ENCODE measurements at regions not wholly inside any gene's neighbourhood (a gene's known extent, or its start where the extent isn't known, plus 50 kb on each side); places are given as distances from the start of the nearest gene placed in this dataset.

DNA sequence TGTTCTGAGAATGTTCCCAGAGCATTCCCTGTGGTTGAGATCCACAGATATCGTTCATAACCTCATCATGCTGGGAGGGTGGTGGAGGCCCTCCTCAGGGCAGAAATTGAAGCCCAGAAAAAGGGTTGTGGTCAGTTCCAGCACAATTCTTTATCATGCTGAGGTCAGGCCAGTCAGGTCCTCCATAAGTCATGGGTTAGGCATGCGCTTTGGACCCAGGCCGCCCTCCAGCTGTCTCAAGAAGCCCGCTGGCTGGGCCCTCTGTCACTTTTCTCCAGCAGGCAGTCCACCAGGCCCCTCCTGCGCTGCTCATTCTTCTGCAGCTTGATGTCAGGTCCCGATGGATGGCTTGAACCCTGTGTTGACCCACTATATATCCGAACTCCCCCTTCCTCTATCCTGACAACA, 151.1 kb upstream of the NT5C1B start (continued):
- TF ChIP-seq TBL1XR1 (IDR thresholded peaks at IDR 0.05; ENCODE audit: low read length in 2 of 2) (no peak), ZNF695 (CRISPR knock-in tag; IDR thresholded peaks at IDR 0.05) (no peak), ZBTB7A (IDR thresholded peaks at IDR 0.05; ENCODE audit: borderline replicate concordance, control insufficient read depth, low read depth, low read length) (no peak), ILK (tag; IDR thresholded peaks at IDR 0.05; ENCODE audit: borderline replicate concordance, low read depth) (no peak), FOXA3 (CRISPR knock-in tag; conservative IDR thresholded peaks at IDR 0.05 in 1 of 2, IDR thresholded peaks at IDR 0.05 in 1 of 2) (no peak)

DNA sequence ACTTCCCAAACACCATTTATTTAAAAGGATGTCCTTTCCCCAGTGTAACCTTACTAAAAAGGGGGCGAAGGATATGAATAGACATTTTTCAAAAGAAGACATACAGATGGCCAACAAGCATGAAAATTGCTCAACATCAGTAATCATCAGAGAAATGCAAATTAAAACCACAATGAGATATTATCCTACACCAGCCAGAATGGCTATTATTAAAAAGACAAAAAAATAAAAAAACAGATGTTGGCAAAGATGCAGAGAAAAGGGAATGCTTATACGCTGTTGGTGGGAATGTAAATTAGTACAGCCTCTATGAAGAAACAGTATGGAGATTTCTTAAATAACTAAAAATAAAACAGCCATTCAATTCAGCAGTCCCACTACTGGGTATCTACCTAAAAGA, 142.3 kb upstream of the NT5C1B start:
- H3K9ac ChIP-seq (ENCODE audit: insufficient read depth in 1 of 2, low read depth in 2 of 2, low read length in 2 of 2) = no peak overlapping the region
- TF ChIP-seq, protein P1, sequence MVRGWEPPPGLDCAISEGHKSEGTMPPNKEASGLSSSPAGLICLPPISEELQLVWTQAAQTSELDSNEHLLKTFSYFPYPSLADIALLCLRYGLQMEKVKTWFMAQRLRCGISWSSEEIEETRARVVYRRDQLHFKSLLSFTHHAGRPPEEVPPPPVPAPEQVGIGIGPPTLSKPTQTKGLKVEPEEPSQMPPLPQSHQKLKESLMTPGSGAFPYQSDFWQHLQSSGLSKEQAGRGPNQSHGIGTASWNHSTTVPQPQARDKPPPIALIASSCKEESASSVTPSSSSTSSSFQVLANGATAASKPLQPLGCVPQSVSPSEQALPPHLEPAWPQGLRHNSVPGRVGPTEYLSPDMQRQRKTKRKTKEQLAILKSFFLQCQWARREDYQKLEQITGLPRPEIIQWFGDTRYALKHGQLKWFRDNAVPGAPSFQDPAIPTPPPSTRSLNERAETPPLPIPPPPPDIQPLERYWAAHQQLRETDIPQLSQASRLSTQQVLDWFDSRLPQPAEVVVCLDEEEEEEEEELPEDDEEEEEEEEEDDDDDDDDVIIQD (CRISPR knock-in tag; IDR thresholded peaks at IDR 0.05) = no peak
- TF ChIP-seq FOSL1 (tag; conservative IDR thresholded peaks at IDR 0.05) (no peak), ZNF121 (CRISPR knock-in tag; conservative IDR thresholded peaks at IDR 0.05) (no peak), HLTF (IDR thresholded peaks at IDR 0.05) (no peak)
- TF ChIP-seq, protein P2, sequence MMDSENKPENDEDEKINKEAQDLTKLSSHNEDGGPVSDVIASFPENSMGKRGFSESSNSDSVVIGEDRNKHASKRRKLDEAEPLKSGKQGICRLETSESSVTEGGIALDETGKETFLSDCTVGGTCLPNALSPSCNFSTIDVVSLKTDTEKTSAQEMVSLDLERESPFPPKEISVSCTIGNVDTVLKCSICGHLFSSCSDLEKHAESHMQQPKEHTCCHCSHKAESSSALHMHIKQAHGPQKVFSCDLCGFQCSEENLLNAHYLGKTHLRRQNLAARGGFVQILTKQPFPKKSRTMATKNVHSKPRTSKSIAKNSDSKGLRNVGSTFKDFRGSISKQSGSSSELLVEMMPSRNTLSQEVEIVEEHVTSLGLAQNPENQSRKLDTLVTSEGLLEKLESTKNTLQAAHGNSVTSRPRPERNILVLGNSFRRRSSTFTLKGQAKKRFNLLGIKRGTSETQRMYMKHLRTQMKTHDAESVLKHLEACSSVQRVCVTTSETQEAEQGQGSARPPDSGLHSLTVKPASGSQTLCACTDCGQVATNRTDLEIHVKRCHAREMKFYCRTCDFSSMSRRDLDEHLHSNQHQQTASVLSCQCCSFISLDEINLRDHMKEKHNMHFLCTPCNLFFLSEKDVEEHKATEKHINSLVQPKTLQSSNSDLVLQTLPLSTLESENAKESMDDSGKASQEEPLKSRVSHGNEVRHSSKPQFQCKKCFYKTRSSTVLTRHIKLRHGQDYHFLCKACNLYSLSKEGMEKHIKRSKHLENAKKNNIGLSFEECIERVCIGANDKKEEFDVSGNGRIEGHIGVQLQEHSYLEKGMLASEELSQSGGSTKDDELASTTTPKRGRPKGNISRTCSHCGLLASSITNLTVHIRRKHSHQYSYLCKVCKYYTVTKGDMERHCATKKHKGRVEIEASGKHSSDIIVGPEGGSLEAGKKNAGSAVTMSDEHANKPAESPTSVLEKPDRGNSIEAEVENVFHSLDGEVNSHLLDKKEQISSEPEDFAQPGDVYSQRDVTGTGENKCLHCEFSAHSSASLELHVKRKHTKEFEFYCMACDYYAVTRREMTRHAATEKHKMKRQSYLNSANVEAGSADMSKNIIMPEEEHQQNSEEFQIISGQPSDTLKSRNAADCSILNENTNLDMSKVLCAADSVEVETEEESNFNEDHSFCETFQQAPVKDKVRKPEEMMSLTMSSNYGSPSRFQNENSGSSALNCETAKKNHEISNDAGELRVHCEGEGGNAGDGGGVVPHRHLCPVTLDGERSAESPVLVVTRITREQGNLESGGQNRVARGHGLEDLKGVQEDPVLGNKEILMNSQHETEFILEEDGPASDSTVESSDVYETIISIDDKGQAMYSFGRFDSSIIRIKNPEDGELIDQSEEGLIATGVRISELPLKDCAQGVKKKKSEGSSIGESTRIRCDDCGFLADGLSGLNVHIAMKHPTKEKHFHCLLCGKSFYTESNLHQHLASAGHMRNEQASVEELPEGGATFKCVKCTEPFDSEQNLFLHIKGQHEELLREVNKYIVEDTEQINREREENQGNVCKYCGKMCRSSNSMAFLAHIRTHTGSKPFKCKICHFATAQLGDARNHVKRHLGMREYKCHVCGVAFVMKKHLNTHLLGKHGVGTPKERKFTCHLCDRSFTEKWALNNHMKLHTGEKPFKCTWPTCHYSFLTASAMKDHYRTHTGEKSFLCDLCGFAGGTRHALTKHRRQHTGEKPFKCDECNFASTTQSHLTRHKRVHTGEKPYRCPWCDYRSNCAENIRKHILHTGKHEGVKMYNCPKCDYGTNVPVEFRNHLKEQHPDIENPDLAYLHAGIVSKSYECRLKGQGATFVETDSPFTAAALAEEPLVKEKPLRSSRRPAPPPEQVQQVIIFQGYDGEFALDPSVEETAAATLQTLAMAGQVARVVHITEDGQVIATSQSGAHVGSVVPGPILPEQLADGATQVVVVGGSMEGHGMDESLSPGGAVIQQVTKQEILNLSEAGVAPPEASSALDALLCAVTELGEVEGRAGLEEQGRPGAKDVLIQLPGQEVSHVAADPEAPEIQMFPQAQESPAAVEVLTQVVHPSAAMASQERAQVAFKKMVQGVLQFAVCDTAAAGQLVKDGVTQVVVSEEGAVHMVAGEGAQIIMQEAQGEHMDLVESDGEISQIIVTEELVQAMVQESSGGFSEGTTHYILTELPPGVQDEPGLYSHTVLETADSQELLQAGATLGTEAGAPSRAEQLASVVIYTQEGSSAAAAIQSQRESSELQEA (IDR thresholded peaks at IDR 0.05; ENCODE audit: low read depth) = no peak
- H3K27me3 ChIP-seq (ENCODE audit: control insufficient read depth in 2 of 2, insufficient read depth in 2 of 2, low read length in 2 of 2) = no peaks in the 10 kb centered on the region
- H3K36me3 ChIP-seq (ENCODE audit: control insufficient read depth, insufficient read depth, low read length) = no peaks in the 10 kb centered on the region
- 0% methylated on average over 2 of the region's 2 CpGs for WGBS (ENCODE audit: insufficient coverage, low coverage, missing lambda C conversion rate)
- POLR2A ChIA-PET = no interaction called here
- BruUV-seq (replicated peaks) = no TSS peak
- CTCF ChIA-PET (ENCODE audit: low intra/inter-chr PET ratio) = no interaction called here
- ATAC-seq (no peak), DNase-seq (ENCODE audit: extremely low read depth in 1 of 4, low spot score in 3 of 4) (no peak), FAIRE-seq (no peak)
- H3K4me3 ChIP-seq = no peak overlapping the region
- H3K27ac ChIP-seq (ENCODE audit: extremely low read depth, low read depth, low read length) = no peak overlapping the region
- no peaks in the 10 kb centered on the region for H3K9me1 ChIP-seq (ENCODE audit: control insufficient read depth, insufficient read depth, low read length)
- in situ Hi-C loops (cut with MboI) (no loop called here), intact Hi-C loops (cut with micrococcal nuclease) (no loop called here)
- no peaks in the 10 kb centered on the region for H3K79me2 ChIP-seq (ENCODE audit: control insufficient read depth, insufficient read depth, low read length)
- H2AFZ ChIP-seq (ENCODE audit: low read depth, low read length) = no peak overlapping the region
- H4K20me1 ChIP-seq (replicated peaks; ENCODE audit: control insufficient read depth, insufficient read depth, low read length) = no peaks in the 10 kb centered on the region
- H3K4me2 ChIP-seq (ENCODE audit: insufficient read depth, low read length) = no peak overlapping the region
- H3K4me1 ChIP-seq (replicated peaks in 1 of 2; ENCODE audit: control insufficient read depth in 2 of 2, insufficient read depth in 2 of 2, low read length in 2 of 2) = no peaks in the 10 kb centered on the region
- no peaks in the 10 kb centered on the region for H3K9me3 ChIP-seq (replicated peaks; ENCODE audit: control insufficient read depth, insufficient read depth, low read depth, low read length)
